ENCODE measurements at regions not wholly inside any gene's neighbourhood (a gene's known extent, or its start where the extent isn't known, plus 50 kb on each side); places are given as distances from the start of the nearest gene placed in this dataset.

DNA sequence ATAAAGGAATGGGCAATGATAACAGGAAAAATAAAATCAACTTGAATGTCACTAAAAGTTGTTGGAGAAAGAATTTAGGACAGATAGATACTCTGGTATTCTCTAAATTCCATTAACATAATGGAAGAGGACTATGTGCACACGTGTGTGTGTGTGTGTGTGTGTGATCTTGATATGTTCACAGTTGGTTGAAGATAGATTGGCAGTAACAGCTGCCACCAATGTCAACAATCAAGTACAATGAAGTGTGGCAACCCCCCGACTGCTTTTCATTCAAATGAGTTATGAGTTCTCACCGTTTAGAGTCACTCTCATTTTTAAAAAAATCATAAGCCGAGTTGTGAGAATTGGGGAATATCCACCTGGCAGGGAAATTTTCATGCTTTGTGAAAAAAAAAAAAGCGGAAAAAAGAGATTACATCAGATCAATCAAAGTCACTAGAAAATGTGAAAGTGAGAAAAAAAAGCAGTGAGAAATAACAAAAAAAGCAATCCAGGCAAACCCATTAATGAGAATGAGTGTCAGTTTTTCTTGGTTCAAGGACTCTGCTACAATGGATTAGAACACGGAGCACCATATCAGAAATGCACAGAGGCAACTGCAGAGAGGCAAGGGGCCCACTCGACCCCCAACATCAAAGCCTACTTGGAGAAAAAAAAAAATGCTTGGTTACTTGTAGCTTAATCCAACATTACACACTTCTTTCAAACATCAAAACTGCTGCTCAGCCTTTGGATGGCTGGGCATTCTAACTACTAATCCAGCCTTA, 414.9 kb upstream of the PITX2 start:
- no peak overlapping the region for H3K4me3 Mint-ChIP-seq

DNA sequence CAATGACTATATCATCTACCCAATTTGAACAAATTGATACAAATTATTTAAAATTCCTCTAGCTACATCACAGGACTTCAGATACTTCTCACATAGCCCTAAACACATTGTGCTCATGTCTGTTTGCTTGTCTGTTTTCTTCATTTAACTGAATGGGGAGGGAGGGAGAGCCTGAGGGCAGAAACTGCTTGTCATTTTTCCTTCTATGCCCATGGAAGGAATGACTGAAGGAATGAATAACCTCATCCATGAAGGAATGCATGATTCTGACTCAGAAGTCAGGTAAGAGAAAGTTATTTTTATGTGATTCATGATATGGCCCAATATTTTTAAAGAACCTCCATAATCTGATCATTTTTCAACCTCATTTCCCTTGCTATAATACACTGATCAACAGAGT, 418.0 kb upstream of the PITX2 start:
- no peak overlapping the region for H3K27ac Mint-ChIP-seq
- H4K20me1 ChIP-seq (ENCODE audit: insufficient read depth, low read length), result no peaks in the 10 kb centered on the region
- H3K4me3 Mint-ChIP-seq, result no peak overlapping the region
- no peak overlapping the region for H3K27ac ChIP-seq (ENCODE audit: low read depth in 1 of 2, low read length in 2 of 2)
- no peaks in the 10 kb centered on the region for H3K9me3 ChIP-seq (replicated peaks in 1 of 2; ENCODE audit: control insufficient read depth in 1 of 2, insufficient read depth in 1 of 2, low read length in 2 of 2)
- H3K27me3 Mint-ChIP-seq (ENCODE audit: low read depth in 3 of 3), result no peaks in the 10 kb centered on the region
- no peaks in the 10 kb centered on the region for H3K36me3 Mint-ChIP-seq
- H3K4me1 Mint-ChIP-seq, result no peaks in the 10 kb centered on the region
- TF ChIP-seq, protein P1, sequence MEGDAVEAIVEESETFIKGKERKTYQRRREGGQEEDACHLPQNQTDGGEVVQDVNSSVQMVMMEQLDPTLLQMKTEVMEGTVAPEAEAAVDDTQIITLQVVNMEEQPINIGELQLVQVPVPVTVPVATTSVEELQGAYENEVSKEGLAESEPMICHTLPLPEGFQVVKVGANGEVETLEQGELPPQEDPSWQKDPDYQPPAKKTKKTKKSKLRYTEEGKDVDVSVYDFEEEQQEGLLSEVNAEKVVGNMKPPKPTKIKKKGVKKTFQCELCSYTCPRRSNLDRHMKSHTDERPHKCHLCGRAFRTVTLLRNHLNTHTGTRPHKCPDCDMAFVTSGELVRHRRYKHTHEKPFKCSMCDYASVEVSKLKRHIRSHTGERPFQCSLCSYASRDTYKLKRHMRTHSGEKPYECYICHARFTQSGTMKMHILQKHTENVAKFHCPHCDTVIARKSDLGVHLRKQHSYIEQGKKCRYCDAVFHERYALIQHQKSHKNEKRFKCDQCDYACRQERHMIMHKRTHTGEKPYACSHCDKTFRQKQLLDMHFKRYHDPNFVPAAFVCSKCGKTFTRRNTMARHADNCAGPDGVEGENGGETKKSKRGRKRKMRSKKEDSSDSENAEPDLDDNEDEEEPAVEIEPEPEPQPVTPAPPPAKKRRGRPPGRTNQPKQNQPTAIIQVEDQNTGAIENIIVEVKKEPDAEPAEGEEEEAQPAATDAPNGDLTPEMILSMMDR (IDR thresholded peaks at IDR 0.05), result no peak
- H3K4me1 ChIP-seq (ENCODE audit: control insufficient read depth in 1 of 2, insufficient read depth in 2 of 2, low read length in 2 of 2), result no peaks in the 10 kb centered on the region
- no peaks in the 10 kb centered on the region for H3K27me3 ChIP-seq (ENCODE audit: control insufficient read depth in 2 of 2, insufficient read depth in 2 of 2, low read length in 2 of 2)
- no peak overlapping the region for H3K4me3 ChIP-seq (replicated peaks in 1 of 3; ENCODE audit: low read depth in 2 of 3, low read length in 3 of 3)
- H3K9me3 Mint-ChIP-seq, result peaks cover 0 to 3% (median 0%) of the 10 kb centered on the region in 7 donors
- H3K4me2 ChIP-seq (replicated peaks; ENCODE audit: extremely low read depth, low read length, poor library complexity, severe bottlenecking), result no peak overlapping the region
- no peak overlapping the region for H3K9ac ChIP-seq (ENCODE audit: insufficient read depth, low read length, poor library complexity, severe bottlenecking)
- H3K36me3 ChIP-seq (replicated peaks in 1 of 2; ENCODE audit: control insufficient read depth in 1 of 2, insufficient read depth in 2 of 2, low read length in 2 of 2), result no peaks in the 10 kb centered on the region
- no peak overlapping the region for H2AFZ ChIP-seq (ENCODE audit: insufficient read depth, low read depth, low read length, poor library complexity, severe bottlenecking)
- no peaks in the 10 kb centered on the region for H3K79me2 ChIP-seq (ENCODE audit: insufficient read depth, low read length)
- no peak for DNase-seq
- intact Hi-C loops (cut with micrococcal nuclease), result no loop called here

More for the DNA sequence above, 414.9 kb upstream of the PITX2 start:
- H3K9me3 ChIP-seq (replicated peaks in 1 of 2; ENCODE audit: control insufficient read depth in 1 of 2, insufficient read depth in 1 of 2, low read length in 2 of 2), result no peaks in the 10 kb centered on the region
- H3K27me3 ChIP-seq (ENCODE audit: control insufficient read depth in 2 of 2, insufficient read depth in 2 of 2, low read length in 2 of 2), result no peaks in the 10 kb centered on the region
- H3K27ac Mint-ChIP-seq, result no peak overlapping the region
- H2AFZ ChIP-seq (ENCODE audit: insufficient read depth, low read depth, low read length, poor library complexity, severe bottlenecking), result no peak overlapping the region
- H3K4me2 ChIP-seq (replicated peaks; ENCODE audit: extremely low read depth, low read length, poor library complexity, severe bottlenecking), result no peak overlapping the region
- H3K27ac ChIP-seq (ENCODE audit: low read depth in 1 of 2, low read length in 2 of 2), result no peak overlapping the region
- no peaks in the 10 kb centered on the region for H3K27me3 Mint-ChIP-seq (ENCODE audit: low read depth in 3 of 3)
- H3K9me3 Mint-ChIP-seq, result peaks cover 0 to 2% (median 0%) of the 10 kb centered on the region in 7 donors
- H3K4me1 ChIP-seq (ENCODE audit: control insufficient read depth in 1 of 2, insufficient read depth in 2 of 2, low read length in 2 of 2), result no peaks in the 10 kb centered on the region
- H3K36me3 Mint-ChIP-seq, result no peaks in the 10 kb centered on the region
- H3K79me2 ChIP-seq (ENCODE audit: insufficient read depth, low read length), result no peaks in the 10 kb centered on the region
- TF ChIP-seq, protein P1 (IDR thresholded peaks at IDR 0.05), result no peak
- no peak overlapping the region for H3K4me3 ChIP-seq (replicated peaks in 1 of 3; ENCODE audit: low read depth in 2 of 3, low read length in 3 of 3)
- H4K20me1 ChIP-seq (ENCODE audit: insufficient read depth, low read length), result no peaks in the 10 kb centered on the region
- H3K4me1 Mint-ChIP-seq, result no peaks in the 10 kb centered on the region
- no peak overlapping the region for H3K9ac ChIP-seq (ENCODE audit: insufficient read depth, low read length, poor library complexity, severe bottlenecking)
- WGBS (ENCODE audit: insufficient coverage), result no CpG with 5 or more reads among the region's 7 CpGs
- DNase-seq, result no peak
- no peaks in the 10 kb centered on the region for H3K36me3 ChIP-seq (replicated peaks in 1 of 2; ENCODE audit: control insufficient read depth in 1 of 2, insufficient read depth in 2 of 2, low read length in 2 of 2)
- intact Hi-C loops (cut with micrococcal nuclease), result no loop called here

Measured in CD14-positive monocyte (primary cell).